WTC11 (cell line): ENCODE measurements at regions not wholly inside any gene's neighbourhood (a gene's known extent, or its start where the extent isn't known, plus 50 kb on each side); places are given as distances from the start of the nearest gene placed in this dataset.

Source experiments
- IRF2 ChIP-seq: sonication (generic); formaldehyde crosslinking; IDR thresholded peaks from 2 replicates; pipeline ENCODE4 v1.8.0; 2022; ENCODE audit warnings: low read depth, missing genetic modification reagents, borderline replicate concordance
- JUN ChIP-seq: sonication (generic); formaldehyde crosslinking; IDR thresholded peaks from 2 replicates; pipeline ENCODE4 v1.8.0; 2023; ENCODE audit warnings: mild to moderate bottlenecking, missing genetic modification reagents
- ZNF138 ChIP-seq: sonication (generic); formaldehyde crosslinking; conservative IDR thresholded peaks from 2 replicates; pipeline ENCODE4 v1.8.1; 2022; ENCODE audit warnings: mild to moderate bottlenecking, moderate library complexity, missing genetic modification reagents
- TF ChIP-seq, protein P1 (sequence below): fragments of 200-600 bp; IDR thresholded peaks from 2 replicates; pipeline ENCODE4 v1.8.0; 2022; ENCODE audit warnings: antibody characterized with exemption

DNA sequence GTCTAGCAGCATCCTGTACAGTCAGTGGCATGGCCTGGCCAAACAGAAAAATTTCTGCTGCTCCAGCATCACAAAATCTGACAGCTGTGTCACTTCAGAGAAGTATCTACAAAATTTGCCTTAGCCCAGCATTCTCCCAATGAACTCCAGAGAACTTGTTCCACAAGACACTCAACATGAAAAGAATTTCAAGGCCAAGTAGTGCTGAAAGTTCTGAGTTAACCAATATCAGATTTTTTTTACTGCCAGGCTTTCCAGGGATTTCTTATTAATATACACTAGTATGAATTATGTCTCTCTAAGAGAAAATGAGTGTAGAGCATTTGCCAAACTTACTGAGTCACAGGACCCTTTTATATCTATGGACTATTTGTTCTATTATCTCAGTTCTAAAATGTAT lies 68.8 kb downstream of the OR5AK2 start:
- TF ChIP-seq, protein P1, sequence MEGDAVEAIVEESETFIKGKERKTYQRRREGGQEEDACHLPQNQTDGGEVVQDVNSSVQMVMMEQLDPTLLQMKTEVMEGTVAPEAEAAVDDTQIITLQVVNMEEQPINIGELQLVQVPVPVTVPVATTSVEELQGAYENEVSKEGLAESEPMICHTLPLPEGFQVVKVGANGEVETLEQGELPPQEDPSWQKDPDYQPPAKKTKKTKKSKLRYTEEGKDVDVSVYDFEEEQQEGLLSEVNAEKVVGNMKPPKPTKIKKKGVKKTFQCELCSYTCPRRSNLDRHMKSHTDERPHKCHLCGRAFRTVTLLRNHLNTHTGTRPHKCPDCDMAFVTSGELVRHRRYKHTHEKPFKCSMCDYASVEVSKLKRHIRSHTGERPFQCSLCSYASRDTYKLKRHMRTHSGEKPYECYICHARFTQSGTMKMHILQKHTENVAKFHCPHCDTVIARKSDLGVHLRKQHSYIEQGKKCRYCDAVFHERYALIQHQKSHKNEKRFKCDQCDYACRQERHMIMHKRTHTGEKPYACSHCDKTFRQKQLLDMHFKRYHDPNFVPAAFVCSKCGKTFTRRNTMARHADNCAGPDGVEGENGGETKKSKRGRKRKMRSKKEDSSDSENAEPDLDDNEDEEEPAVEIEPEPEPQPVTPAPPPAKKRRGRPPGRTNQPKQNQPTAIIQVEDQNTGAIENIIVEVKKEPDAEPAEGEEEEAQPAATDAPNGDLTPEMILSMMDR = no peak
- no peak for TF ChIP-seq JUN (CRISPR knock-in tag)
- no peak for TF ChIP-seq IRF2
- TF ChIP-seq ZNF138 (CRISPR knock-in tag) = no peak
